GM18861 (cell line): ENCODE measurements at regions not wholly inside any gene's neighbourhood (a gene's known extent, or its start where the extent isn't known, plus 50 kb on each side); places are given as distances from the start of the nearest gene placed in this dataset.

ENCODE experiments used
- ATAC-seq: cut with Tn5 transposase; IDR thresholded peaks from one replicate; pipeline ENCODE4 v1.9.1; 2021; ENCODE audit not compliant: unreplicated experiment

DNA sequence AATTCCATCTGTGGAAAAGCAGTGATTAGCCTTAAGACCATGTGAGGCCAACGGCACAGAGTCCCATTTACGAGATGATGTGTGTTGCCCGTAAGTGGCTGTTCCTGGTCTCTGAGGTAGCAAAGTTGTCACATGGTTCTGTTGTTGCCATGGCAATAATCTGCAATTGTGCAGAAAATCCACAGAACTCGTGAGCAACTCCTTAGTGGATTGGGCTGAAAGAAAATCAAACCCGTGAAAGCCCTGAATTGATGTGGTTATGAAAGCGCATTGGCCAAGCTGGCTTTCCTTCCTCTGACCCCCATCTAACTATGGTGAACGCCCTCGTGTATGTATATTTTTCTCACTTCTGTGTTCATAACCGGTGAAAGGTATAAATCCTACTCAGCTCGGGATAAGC, 614.7 kb downstream of the EBF1 start:
- no peak for ATAC-seq

DNA sequence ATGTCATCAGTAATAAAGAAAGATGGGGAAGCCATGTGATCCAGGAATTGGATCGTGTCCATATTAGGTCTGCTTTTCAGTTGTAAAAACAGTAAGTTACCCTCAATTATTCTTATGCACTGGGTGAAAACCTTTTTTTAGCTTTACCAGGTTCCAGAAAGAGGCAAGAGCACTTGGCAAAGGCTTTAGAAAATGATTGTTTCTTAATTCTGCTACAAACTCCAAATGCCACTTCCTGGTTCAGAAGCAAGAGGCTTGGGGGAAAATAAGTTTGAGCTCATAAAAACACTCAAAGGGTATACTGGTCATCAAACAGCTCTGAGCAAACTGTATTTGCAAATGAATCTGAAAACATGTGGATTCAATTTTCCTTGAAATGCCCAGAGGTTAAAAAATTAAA, 615.6 kb downstream of the EBF1 start:
- no peak for ATAC-seq

- no peak for ATAC-seq
Observed at GRCh38 chr5:158483281-158483860, 616.3 kb downstream of the EBF1 start.

DNA sequence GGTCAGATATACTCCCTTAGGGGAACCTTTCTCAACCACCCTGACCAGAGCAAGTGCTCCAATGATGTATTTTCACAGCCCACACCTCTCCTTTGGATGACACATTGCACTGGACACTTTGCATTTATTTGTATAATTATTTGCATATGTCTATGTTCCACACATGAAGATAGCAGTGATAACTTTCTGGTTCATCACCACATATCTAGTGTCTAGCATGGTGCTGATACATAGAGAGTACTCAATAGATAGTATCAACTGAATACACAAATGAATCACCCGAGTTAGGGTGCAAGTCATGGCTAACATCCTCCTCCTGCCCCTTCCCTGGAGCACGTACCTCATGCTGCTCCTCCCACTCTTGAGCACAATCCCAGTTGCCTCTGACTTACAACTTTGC, 617.6 kb downstream of the EBF1 start:
- ATAC-seq, result no peak

DNA sequence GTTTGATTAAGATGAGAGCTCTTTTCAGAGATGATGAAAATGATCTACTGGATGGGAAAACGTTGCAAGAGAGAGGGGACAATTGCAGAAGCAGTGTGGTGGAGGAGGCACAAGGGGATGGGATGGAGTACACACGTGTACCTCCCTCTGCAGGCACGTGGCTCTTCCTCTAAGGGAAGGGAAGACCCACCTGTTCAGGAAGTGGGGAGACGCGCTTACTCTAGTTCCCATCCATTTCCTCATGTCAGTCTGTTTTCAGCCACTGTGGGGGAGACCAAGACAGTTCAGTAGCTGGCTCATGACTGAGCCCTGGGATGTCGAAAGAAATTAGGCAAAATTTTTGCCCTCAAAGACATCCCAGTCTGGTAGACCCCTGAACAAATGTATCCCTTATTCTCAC, 619.2 kb upstream of the CLINT1 start:
- no peak for ATAC-seq

GRCh38 chr5:158477214-158477613, 618.3 kb upstream of the CLINT1 start:
- ATAC-seq, result no peak

DNA sequence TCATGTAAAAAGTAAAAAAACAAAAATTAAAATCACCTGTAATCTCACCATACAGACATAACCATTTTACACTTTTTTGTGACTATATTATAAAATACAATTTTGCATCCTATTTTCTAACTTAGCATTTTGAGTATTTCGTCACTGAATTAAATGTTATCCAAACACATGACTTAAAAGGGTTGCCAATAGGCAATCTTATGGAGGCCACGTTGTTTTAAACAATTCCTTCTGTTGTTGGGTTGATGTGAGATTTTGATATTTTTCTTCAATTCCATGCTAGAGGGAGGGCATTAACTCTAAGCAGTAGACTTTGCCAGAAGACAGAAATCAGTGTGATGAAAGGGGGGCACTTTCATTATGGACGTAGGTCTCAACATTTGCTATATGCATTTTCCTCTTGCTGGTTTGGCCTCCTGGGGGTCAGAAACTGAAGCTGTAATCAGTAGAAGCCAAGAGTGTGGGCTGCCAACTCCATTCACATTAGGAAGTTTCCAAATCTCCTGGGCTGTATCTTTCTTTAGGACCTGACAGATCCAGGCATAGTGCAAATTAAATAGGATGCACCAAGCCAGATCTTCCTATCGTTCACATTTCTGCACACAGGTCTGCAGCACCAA, 614.2 kb upstream of the CLINT1 start:
- ATAC-seq, result no peak

DNA sequence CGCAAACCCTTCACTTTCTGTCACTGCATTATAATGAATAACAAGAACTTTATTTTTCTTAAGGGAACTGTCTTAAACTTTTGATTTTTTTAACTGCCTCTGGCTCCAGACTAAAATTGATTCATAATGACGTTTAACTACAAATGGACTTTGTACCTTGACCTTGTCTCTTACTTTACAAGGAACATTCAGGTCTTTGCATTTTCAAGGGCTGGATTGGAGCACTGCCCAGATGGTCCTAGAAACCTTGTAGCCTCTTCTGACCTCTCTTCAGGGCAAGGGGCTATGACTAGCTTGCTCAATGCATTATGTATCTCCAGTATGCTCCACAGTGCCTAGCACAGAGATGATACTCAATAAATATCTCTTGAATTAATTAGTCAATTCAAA, 612.6 kb upstream of the CLINT1 start:
- ATAC-seq, result no peak

DNA sequence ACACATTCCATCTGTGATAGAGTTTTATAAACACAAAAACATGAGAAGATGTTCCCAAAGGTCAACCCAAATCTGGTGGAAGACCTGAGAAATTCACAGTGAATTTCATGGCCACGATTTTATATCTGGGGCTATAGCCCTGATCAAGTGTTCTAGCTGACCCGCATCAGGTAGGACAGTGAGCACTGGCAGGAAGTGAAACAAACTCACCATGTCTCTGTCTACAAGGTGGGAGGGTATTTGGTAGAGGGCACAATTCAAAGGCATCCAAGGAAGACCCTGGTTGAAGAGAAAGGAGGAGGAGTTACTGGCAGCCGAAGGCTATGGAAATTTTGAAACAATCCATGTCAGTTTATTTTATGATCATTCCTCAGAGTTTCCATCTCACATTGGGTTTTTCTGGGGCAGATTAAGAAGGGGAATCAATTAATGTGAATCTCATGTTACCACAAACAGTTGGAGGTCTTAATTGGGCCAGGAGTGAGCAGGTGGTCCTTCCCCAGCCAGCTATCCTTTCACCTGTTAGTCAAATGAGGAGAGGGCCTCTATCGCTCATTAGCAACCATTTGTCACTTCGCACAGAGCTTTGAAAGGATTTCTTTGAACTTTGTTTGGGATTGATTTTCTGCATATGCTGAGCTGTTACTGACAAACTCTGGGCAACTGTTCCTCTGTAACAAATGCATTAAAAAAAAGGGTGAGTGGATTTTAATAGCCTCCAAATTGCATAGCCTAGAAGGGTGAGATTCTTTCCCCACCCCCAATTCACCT, 612.0 kb upstream of the CLINT1 start:
- no peak for ATAC-seq

GRCh38 chr5:158468444-158468843, 609.5 kb upstream of the CLINT1 start:
- ATAC-seq, result no peak

DNA sequence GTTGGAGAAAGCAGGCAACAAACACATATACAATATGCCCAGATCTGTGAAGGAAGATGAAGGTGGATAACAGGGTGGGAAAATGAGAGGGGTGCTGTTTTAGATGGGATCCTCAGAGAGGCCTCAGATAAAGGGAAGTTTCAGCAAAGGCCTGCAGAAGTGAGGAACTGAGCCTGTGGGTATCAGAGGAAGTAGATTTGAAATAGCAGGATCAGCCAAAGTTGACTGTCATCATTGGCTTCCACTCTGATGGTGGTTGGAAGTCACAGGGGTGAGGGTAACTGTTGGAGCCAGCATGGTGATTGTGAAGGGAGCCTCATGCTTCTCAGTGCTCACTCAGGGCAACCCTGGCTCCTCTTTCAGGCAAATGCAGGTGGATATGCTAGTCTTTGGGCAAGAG, 607.2 kb upstream of the CLINT1 start:
- no peak for ATAC-seq

- ATAC-seq, result no peak
Observed at GRCh38 chr5:158465086-158465972, 606.4 kb upstream of the CLINT1 start.

DNA sequence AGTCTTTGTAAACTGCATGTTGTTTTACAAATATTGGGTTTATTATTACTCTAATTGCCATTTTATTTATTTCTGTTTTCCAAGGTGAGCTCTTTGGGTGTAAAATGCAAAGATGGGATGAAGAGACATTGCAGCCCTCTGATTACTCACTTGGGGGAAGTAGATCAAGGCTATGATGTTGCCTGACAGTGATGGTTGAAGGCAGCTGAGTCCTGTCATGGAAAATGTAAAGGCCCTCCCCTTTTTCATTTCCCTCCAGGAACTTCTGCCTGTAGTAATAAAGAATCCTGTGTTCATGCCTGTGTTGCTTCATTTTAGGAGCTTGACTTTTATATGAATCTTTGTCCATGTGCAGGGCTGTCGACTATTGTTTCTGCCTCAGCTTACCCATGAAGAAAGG, 605.4 kb upstream of the CLINT1 start:
- ATAC-seq, result no peak

- no peak for ATAC-seq
Observed at GRCh38 chr5:158463938-158464337, 605.0 kb upstream of the CLINT1 start.

- ATAC-seq, result no peak
Observed at GRCh38 chr5:158463188-158463587, 604.2 kb upstream of the CLINT1 start.

DNA sequence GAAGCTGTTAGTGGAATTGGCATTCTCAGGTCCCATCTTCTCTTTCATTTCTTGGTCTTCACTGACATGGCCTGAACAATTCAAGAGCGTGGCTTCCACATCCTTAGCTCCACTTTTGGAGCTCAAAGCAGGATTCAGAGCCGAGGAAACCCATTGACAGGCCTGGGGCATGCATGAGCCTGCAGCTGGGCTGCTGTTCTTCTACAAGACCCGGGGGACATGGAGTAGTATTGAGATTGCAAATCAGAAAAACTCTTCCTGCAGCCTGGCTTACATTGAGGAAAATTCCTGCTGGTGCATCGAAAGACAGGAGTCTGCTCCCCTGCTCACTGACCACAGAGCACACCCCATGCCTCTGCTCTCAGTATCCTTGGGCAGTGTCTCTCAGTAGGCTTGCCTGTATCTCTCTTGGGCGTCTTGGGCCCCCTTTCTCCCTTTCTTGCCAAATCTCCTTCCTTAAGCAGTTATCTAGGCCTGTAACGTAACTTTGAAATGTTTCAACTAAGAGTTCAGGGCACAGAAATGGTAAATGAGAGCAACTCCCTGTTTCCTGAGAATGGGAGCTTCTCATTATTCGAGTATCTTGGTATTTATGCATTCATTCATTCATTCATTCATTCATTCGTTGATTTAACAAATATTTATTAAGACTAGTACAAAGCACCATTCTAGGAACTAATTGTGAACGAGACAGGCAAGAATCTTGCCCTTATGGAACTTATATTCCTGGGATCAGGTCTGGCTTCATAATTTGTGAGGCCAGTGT, 603.6 kb upstream of the CLINT1 start:
- no peak for ATAC-seq

DNA sequence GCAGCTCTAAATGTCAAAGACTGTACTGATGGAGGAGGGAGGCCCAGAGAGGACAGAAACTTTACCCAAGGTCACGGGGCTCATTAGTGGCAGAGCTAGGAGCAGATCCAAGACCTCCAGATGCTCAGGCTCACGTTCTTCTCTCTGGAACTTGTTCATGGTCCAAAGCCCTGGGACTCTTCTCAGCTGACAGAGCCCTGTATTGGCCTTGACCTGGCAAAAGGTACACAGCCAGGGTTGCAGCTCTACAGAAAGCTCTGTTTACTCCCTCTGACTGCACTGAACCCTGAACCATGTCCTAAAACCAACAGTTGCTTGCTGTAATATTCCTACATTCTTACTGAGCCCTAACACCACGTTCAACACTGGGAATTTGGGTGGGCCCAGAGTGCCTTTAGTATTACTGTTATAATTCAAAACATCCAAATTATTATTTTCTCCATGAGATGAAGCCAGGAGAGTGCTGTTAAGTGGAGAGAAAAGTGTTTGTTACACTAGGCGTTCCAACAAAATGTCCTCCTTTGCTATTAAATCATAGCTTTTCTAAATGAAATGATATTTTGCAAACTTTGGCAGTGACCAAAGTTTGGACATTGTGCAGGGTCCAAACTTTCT, 602.4 kb upstream of the CLINT1 start:
- no peak for ATAC-seq

- ATAC-seq, result no peak
Observed at GRCh38 chr5:158458086-158458485, 599.1 kb upstream of the CLINT1 start.

DNA sequence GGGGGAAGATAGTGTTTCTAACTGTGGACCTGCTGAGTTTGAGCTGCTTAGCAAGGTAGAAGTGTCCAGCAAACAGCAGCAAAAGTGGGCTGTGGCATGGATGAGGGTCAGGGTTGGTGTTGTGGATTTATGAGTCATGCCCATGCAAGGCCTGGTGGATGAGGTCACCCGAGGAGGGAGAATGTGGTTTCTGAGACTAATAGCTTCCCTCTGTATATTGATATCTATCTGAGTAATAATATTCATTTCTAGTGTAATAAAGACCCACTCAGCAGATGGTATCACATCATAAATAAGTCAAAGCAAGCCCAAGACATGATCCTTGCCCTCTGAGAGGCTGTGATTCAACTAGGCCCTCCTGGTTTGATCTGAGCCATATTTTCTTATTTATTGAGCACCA, 597.8 kb upstream of the CLINT1 start:
- ATAC-seq, result peak; percentile 40

- ATAC-seq, result no peak
Observed at GRCh38 chr5:158456241-158456640, 597.3 kb upstream of the CLINT1 start.
